Cardiac fibroblast (primary cell): ENCODE measurements at regions not wholly inside any gene's neighbourhood (a gene's known extent, or its start where the extent isn't known, plus 50 kb on each side); places are given as distances from the start of the nearest gene placed in this dataset.
"Not testable (repeated sequence)": the region's sequence is repeated elsewhere in the genome, so short reads cannot be mapped to it uniquely, and the experiment has no call there.

ENCODE experiments used
- DNase-seq, 2 donors: peaks; one replicate each; pipeline versions ENCODE4 v3.0.0 to v3.0.0-alpha.2; 2010; ENCODE audit warnings: low read depth in 2 of 2
- H3K4me3 ChIP-seq, 2 donors: replicated peaks in 1 of 2; 1 replicate in 1 of 2; 2 replicates in 1 of 2; pipeline ENCODE4 v1.5.1; 2011; ENCODE audit warnings: low read depth in 2 of 2, low read length in 2 of 2, mild to moderate bottlenecking in 2 of 2, moderate library complexity in 1 of 2
- CTCF ChIP-seq: IDR thresholded peaks from one replicate; pipeline ENCODE4 v1.5.1; 2011; ENCODE audit warnings: low read depth, mild to moderate bottlenecking, low read length, inconsistent platforms

- no peak for DNase-seq
- no peak overlapping the region for H3K4me3 ChIP-seq
- no peak for TF ChIP-seq CTCF
These were observed 109.6 kb upstream of the COBL start for GRCh38 chr7:51426163-51426562.

- DNase-seq, H3K4me3 ChIP-seq: not testable (repeated sequence)
These were observed 93.3 kb upstream of the COBL start for GRCh38 chr7:51409934-51410333.

GRCh38 chr7:51397608-51398007 lies 81.0 kb upstream of the COBL start:
- not testable (repeated sequence) for H3K4me3 ChIP-seq, DNase-seq

- H3K4me3 ChIP-seq, DNase-seq: not testable (repeated sequence)
These were observed 76.4 kb upstream of the COBL start for GRCh38 chr7:51393003-51393402.

- DNase-seq, H3K4me3 ChIP-seq: not testable (repeated sequence)
These were observed 73.3 kb upstream of the COBL start for GRCh38 chr7:51389952-51390351.

- not testable (repeated sequence) for H3K4me3 ChIP-seq, DNase-seq
These were observed 72.7 kb upstream of the COBL start for GRCh38 chr7:51389216-51389812.

GRCh38 chr7:51388241-51388640 lies 71.6 kb upstream of the COBL start:
- H3K4me3 ChIP-seq, DNase-seq: not testable (repeated sequence)

GRCh38 chr7:51386806-51387568 lies 70.4 kb upstream of the COBL start:
- not testable (repeated sequence) for DNase-seq

GRCh38 chr7:51386184-51386583 lies 69.6 kb upstream of the COBL start:
- not testable (repeated sequence) for H3K4me3 ChIP-seq, DNase-seq

More at GRCh38 chr7:51386806-51387568, 70.4 kb upstream of the COBL start:
- not testable (repeated sequence) for H3K4me3 ChIP-seq

- not testable (repeated sequence) for DNase-seq
These were observed 65.6 kb upstream of the COBL start for GRCh38 chr7:51382243-51382642.

GRCh38 chr7:51376420-51377092 lies 59.9 kb upstream of the COBL start:
- peak in 1 of 2 donors; percentile 9 for DNase-seq
- no peak for TF ChIP-seq CTCF
- H3K4me3 ChIP-seq = no peak overlapping the region

More at GRCh38 chr7:51382243-51382642, 65.6 kb upstream of the COBL start:
- H3K4me3 ChIP-seq = not testable (repeated sequence)
